Adrenal gland (tissue), 5 donors: ENCODE measurements at regions not wholly inside any gene's neighbourhood (a gene's known extent, or its start where the extent isn't known, plus 50 kb on each side); places are given as distances from the start of the nearest gene placed in this dataset.

Source experiments
- POLR2A ChIP-seq, 2 donors: fragments of 450-650 bp; IDR thresholded peaks; one replicate each; pipeline ENCODE4 v1.6.1; 2017; ENCODE audit warnings: antibody characterized with exemption in 2 of 2, mild to moderate bottlenecking in 2 of 2, moderate library complexity in 1 of 2
- TF ChIP-seq, protein P1 (sequence below), 6 experiments: fragments of 450-650 bp in 4 of 6; fragments of 200-600 bp in 2 of 6; sonication (generic) in 1 of 6; IDR thresholded peaks; 1 replicate in 5 of 6; 2 replicates in 1 of 6; pipeline versions ENCODE4 v1.5.1 to v1.8.0; 2016 to 2021; ENCODE audit warnings: antibody characterized with exemption in 6 of 6, mild to moderate bottlenecking in 2 of 6, moderate library complexity in 1 of 6
- donor health status: DM: no; HTN: no; CAD: no.

DNA sequence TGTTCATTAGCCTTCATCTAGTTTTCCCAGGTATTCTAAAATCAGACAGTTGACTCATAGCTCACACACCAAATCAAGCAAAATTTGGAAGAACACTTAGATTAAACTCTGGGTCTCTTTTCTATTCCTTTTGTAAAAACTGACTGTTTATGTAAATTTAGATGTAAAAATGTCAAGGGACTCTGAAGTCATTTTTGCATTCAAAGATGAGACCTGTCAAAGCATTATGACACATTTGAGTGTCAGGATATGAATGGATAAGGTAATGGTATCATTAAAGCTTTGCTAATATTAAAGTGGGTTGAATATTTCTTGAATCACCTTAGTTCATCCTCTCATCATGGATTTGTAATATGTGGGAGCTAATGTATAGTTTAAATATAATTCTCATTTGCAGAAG, 348.1 kb upstream of the NRXN1 start:
- TF ChIP-seq, protein P1, sequence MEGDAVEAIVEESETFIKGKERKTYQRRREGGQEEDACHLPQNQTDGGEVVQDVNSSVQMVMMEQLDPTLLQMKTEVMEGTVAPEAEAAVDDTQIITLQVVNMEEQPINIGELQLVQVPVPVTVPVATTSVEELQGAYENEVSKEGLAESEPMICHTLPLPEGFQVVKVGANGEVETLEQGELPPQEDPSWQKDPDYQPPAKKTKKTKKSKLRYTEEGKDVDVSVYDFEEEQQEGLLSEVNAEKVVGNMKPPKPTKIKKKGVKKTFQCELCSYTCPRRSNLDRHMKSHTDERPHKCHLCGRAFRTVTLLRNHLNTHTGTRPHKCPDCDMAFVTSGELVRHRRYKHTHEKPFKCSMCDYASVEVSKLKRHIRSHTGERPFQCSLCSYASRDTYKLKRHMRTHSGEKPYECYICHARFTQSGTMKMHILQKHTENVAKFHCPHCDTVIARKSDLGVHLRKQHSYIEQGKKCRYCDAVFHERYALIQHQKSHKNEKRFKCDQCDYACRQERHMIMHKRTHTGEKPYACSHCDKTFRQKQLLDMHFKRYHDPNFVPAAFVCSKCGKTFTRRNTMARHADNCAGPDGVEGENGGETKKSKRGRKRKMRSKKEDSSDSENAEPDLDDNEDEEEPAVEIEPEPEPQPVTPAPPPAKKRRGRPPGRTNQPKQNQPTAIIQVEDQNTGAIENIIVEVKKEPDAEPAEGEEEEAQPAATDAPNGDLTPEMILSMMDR (IDR thresholded peaks at IDR 0.05): no peak
- TF ChIP-seq POLR2A (IDR thresholded peaks at IDR 0.05): no peak
